HepG2 (cell line): ENCODE measurements at regions not wholly inside any gene's neighbourhood (a gene's known extent, or its start where the extent isn't known, plus 50 kb on each side); places are given as distances from the start of the nearest gene placed in this dataset.
A peak's percentile ranks its signal among the peaks of the same experiment; 100 is the strongest.

Experiments used
- ATF2 ChIP-seq: sonication (generic); formaldehyde crosslinking; IDR thresholded peaks from 2 replicates; pipeline ENCODE4 v1.4.0; 2020; ENCODE audit warnings: missing genetic modification reagents
- ATF7 ChIP-seq, 2 experiments: fragments of 450-650 bp in 1 of 2; sonication (generic) in 1 of 2; formaldehyde crosslinking in 1 of 2; IDR thresholded peaks; 2 replicates each; pipeline versions ENCODE4 v1.4.0 to v1.6.1; 2016 to 2020; ENCODE audit warnings: antibody characterized with exemption in 1 of 2, mild to moderate bottlenecking in 1 of 2, missing genetic modification reagents in 1 of 2
- DMAP1 ChIP-seq: IDR thresholded peaks from 2 replicates; pipeline ENCODE4 v1.6.1; 2016
- GMEB2 ChIP-seq: IDR thresholded peaks from 2 replicates; pipeline ENCODE4 v1.6.1; 2016; ENCODE audit warnings: missing biosample characterization, missing genetic modification reagents, low read depth
- HCFC1 ChIP-seq: fragments of 150-350 bp; IDR thresholded peaks from 2 replicates; pipeline ENCODE4 v1.6.1; 2014; ENCODE audit warnings: low read depth, low read length
- HMG20B ChIP-seq: conservative IDR thresholded peaks from 2 replicates; pipeline ENCODE4 v1.6.1; 2016; ENCODE audit warnings: missing genetic modification reagents, missing compliant biosample characterization
- HOXA5 ChIP-seq: sonication (generic); formaldehyde crosslinking; IDR thresholded peaks from 2 replicates; pipeline ENCODE4 v1.4.0; 2020; ENCODE audit warnings: missing genetic modification reagents
- HOXA9 ChIP-seq: sonication (generic); formaldehyde crosslinking; IDR thresholded peaks from 2 replicates; pipeline ENCODE4 v1.8.1; 2022; ENCODE audit warnings: missing genetic modification reagents, mild to moderate bottlenecking, moderate library complexity, borderline replicate concordance
- KAT7 ChIP-seq: IDR thresholded peaks from 2 replicates; pipeline ENCODE4 v1.6.1; 2018; ENCODE audit warnings: borderline replicate concordance, missing compliant biosample characterization
- NR0B2 ChIP-seq: sonication (generic); formaldehyde crosslinking; IDR thresholded peaks from 2 replicates; pipeline ENCODE4 v1.4.0; 2020; ENCODE audit warnings: mild to moderate bottlenecking, missing genetic modification reagents
- NR2C2 ChIP-seq: sonication (generic); formaldehyde crosslinking; IDR thresholded peaks from 2 replicates; pipeline ENCODE4 v1.4.0; 2020; ENCODE audit warnings: missing genetic modification reagents, mild to moderate bottlenecking, moderate library complexity, borderline replicate concordance
- SIX1 ChIP-seq: sonication (generic); formaldehyde crosslinking; IDR thresholded peaks from 2 replicates; pipeline ENCODE4 v1.4.0; 2020; ENCODE audit warnings: missing genetic modification reagents, borderline replicate concordance
- SNAPC4 ChIP-seq: sonication (generic); formaldehyde crosslinking; IDR thresholded peaks from 2 replicates; pipeline ENCODE4 v1.4.0; 2020; ENCODE audit warnings: mild to moderate bottlenecking, missing genetic modification reagents
- SYNCRIP ChIP-seq: fragments of 200-400 bp; formaldehyde crosslinking; IDR thresholded peaks from 2 replicates; pipeline ENCODE4 v1.6.1; 2018; ENCODE audit warnings: mild to moderate bottlenecking, low read depth, low read length; ENCODE audit not compliant: insufficient read depth
- THAP8 ChIP-seq: sonication (generic); formaldehyde crosslinking; IDR thresholded peaks from 2 replicates; pipeline ENCODE4 v1.5.1; 2020; ENCODE audit warnings: missing genetic modification reagents, mild to moderate bottlenecking, borderline replicate concordance
- U2AF1 ChIP-seq: fragments of 200-400 bp; formaldehyde crosslinking; optimal IDR thresholded peaks from 2 replicates; pipeline ENCODE3; 2017; ENCODE audit warnings: mild to moderate bottlenecking, low read depth, low read length
- ZEB1 ChIP-seq: IDR thresholded peaks from 2 replicates; pipeline ENCODE4 v1.6.1; 2012; ENCODE audit warnings: mild to moderate bottlenecking, low read depth, inconsistent platforms; ENCODE audit not compliant: insufficient replicate concordance
- ZMYM4 ChIP-seq: sonication (generic); formaldehyde crosslinking; IDR thresholded peaks from 2 replicates; pipeline ENCODE4 v1.8.1; 2023; ENCODE audit warnings: mild to moderate bottlenecking, missing genetic modification reagents
- ZNF180 ChIP-seq: sonication (generic); formaldehyde crosslinking; IDR thresholded peaks from 2 replicates; pipeline ENCODE4 v1.4.0; 2020; ENCODE audit warnings: low read depth, missing genetic modification reagents, borderline replicate concordance
- ZNF333 ChIP-seq: sonication (generic); formaldehyde crosslinking; IDR thresholded peaks from 2 replicates; pipeline ENCODE4 v1.4.0; 2020; ENCODE audit warnings: mild to moderate bottlenecking, missing genetic modification reagents, borderline replicate concordance
- ZNF350 ChIP-seq: sonication (generic); formaldehyde crosslinking; IDR thresholded peaks from 2 replicates; pipeline ENCODE4 v1.4.0; 2020; ENCODE audit warnings: mild to moderate bottlenecking, low read depth, missing genetic modification reagents, borderline replicate concordance
- ZNF451 ChIP-seq: sonication (generic); formaldehyde crosslinking; IDR thresholded peaks from 2 replicates; pipeline ENCODE4 v1.5.0; 2020; ENCODE audit warnings: mild to moderate bottlenecking, missing genetic modification reagents
- ZNF577 ChIP-seq: sonication (generic); formaldehyde crosslinking; IDR thresholded peaks from 2 replicates; pipeline ENCODE4 v1.4.0; 2020; ENCODE audit warnings: mild to moderate bottlenecking, low read depth, missing genetic modification reagents, borderline replicate concordance

GRCh38 chr1:213858581-213858980 lies 129.2 kb upstream of the PROX1 start (continued):
- TF ChIP-seq ZNF333 (CRISPR knock-in tag) (no peak), ZMYM4 (CRISPR knock-in tag) (peak; percentile 87), THAP8 (CRISPR knock-in tag) (no peak), KAT7 (CRISPR knock-in tag) (no peak), ZNF180 (no peak), ATF7 (IDR thresholded peaks at IDR 0.05) (no peak), ATF7 (CRISPR knock-in tag; IDR thresholded peaks at IDR 0.05) (no peak), HMG20B (CRISPR knock-in tag) (no peak), ATF2 (no peak), HCFC1 (no peak), SYNCRIP (no peak), U2AF1 (no peak), SNAPC4 (CRISPR knock-in tag) (no peak), ZNF451 (CRISPR knock-in tag) (no peak), NR0B2 (CRISPR knock-in tag) (no peak), ZEB1 (no peak), NR2C2 (CRISPR knock-in tag) (peak; percentile 62; the same call in 1 of the 2 replicates), GMEB2 (CRISPR knock-in tag) (no peak), HOXA9 (no peak), HOXA5 (CRISPR knock-in tag) (no peak), ZNF350 (CRISPR knock-in tag) (no peak), SIX1 (CRISPR knock-in tag) (no peak), DMAP1 (no peak), ZNF577 (CRISPR knock-in tag) (no peak)
